Lower leg skin (tissue), 4 donors: ENCODE measurements at regions not wholly inside any gene's neighbourhood (a gene's known extent, or its start where the extent isn't known, plus 50 kb on each side); places are given as distances from the start of the nearest gene placed in this dataset.

ENCODE experiments used
- DNase-seq, 2 donors: peaks; one replicate each; pipeline ENCODE4 v3.0.0-alpha.2; 2019; ENCODE audit warnings: low spot score in 2 of 2
- H3K4me3 ChIP-seq: fragments of 200-600 bp; sonication (generic); 2 replicates; pipeline ENCODE4 v1.5.1; 2017; ENCODE audit warnings: mild to moderate bottlenecking, low read depth; ENCODE audit not compliant: poor library complexity, severe bottlenecking
- POLR2A ChIP-seq, 2 donors: fragments of 450-650 bp; IDR thresholded peaks; one replicate each; pipeline ENCODE4 v1.6.1; 2016 to 2017; ENCODE audit warnings: antibody characterized with exemption in 2 of 2, mild to moderate bottlenecking in 1 of 2, moderate library complexity in 1 of 2
- WGBS, 2 donors: methylation state at CpG; one replicate each; pipeline ENCODE4 v1.1.5; 2018; 5-methylcytosine and 5-hydroxymethylcytosine counted together
- intact Hi-C: fragments of 100-400 bp; cut with DNase I; formaldehyde crosslinking; loops from one replicate; pipeline ENCODE4 v1.15.0; 2023; ENCODE audit warnings: low total_unique reads
- TF ChIP-seq, protein P1 (sequence below), 3 donors: fragments of 450-650 bp; IDR thresholded peaks; one replicate each; pipeline ENCODE4 v1.5.1; 2016; ENCODE audit warnings: antibody characterized with exemption in 3 of 3, mild to moderate bottlenecking in 3 of 3, moderate library complexity in 2 of 3

DNA sequence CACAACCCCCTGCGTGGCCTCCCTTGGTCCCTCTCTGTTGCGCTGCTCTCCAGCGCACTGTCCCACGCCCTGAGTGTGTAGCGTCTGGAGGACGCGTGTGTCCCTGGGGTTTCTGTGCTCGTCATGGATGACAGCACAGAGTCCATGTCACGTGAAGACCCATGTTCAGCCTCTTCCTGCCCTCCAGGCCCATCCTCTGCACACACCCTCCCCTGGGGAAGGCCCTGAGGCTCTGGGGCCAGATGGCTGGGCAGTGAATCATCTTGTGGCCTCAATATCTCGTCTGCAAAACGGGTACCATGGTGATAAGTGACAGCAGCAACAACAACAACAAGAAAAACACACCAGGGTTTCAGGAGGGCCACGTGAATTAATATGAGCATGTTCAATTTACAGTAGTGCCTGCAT lies 71.5 kb upstream of the ARHGEF7 start:
- intact Hi-C loops, result no loop called here
- peak; percentile 44 to 90 for DNase-seq
- TF ChIP-seq, protein P1, sequence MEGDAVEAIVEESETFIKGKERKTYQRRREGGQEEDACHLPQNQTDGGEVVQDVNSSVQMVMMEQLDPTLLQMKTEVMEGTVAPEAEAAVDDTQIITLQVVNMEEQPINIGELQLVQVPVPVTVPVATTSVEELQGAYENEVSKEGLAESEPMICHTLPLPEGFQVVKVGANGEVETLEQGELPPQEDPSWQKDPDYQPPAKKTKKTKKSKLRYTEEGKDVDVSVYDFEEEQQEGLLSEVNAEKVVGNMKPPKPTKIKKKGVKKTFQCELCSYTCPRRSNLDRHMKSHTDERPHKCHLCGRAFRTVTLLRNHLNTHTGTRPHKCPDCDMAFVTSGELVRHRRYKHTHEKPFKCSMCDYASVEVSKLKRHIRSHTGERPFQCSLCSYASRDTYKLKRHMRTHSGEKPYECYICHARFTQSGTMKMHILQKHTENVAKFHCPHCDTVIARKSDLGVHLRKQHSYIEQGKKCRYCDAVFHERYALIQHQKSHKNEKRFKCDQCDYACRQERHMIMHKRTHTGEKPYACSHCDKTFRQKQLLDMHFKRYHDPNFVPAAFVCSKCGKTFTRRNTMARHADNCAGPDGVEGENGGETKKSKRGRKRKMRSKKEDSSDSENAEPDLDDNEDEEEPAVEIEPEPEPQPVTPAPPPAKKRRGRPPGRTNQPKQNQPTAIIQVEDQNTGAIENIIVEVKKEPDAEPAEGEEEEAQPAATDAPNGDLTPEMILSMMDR (IDR thresholded peaks at IDR 0.05), result no peak
- no peak for TF ChIP-seq POLR2A (IDR thresholded peaks at IDR 0.05)
- no peak overlapping the region for H3K4me3 ChIP-seq
- 48 to 64% methylated on average over 12 of the region's 12 CpGs for WGBS, 2 donors

DNA sequence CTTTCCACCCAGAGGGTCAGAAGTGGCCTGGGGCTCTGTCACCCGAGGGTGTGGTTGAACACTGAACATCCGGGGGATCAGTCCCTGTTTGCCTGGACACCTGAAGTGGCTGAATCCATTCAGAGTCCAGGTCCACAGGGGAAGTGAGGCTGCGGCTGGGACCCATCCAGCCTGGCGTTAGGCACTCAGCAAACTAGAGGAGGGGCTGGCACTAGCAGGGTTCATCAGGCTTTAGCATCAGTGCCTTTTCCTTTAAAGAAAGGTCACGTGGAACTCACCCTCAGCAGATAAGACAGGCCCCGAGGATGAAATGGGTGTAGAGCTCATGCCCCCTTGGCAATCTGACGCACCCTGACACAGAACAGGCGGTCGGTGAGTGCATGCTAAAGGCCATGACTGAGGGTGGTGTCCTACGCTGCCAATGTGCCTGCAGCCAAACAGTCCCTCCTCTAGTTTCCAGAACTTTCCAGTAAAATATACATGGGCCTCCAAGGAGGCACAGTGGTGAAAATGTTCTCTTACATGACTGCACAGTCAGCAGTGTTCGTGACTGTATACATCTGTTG lies 72.4 kb upstream of the ARHGEF7 start:
- intact Hi-C loops, result no loop called here
- no peak overlapping the region for H3K4me3 ChIP-seq
- no peak for TF ChIP-seq POLR2A (IDR thresholded peaks at IDR 0.05)
- TF ChIP-seq, protein P1 (IDR thresholded peaks at IDR 0.05), result no peak
- DNase-seq, result peak in 1 of 2 donors; percentile 83
- WGBS, 2 donors, result 51 to 54% methylated on average over 11 of the region's 11 CpGs

DNA sequence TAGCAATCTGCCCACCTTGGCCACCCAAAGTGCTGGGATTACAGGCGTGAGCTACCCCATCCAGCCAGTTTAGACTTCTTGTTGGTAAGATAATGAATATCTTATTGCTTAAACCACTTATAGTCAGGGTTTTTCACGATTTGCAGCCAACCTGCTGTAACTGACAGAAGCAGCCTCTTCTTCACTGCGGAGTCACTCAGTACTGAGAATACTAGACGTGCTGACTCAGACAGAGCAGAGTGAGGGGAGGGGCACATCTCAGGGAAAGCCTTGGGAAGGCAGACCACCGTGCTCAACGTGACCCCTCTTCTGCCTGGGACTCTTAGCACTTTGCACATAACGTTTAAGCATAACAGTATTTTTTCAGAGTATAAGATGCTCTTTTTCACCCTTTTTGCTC lies 74.3 kb upstream of the ARHGEF7 start:
- H3K4me3 ChIP-seq, result no peak overlapping the region
- intact Hi-C loops, result no loop called here
- WGBS, 2 donors, result 67 to 72% methylated on average over 7 of the region's 7 CpGs
- DNase-seq, result peak in 1 of 2 donors; percentile 63
- no peak for TF ChIP-seq POLR2A (IDR thresholded peaks at IDR 0.05)
- TF ChIP-seq, protein P1 (IDR thresholded peaks at IDR 0.05), result no peak

- intact Hi-C loops, result no loop called here
- TF ChIP-seq, protein P1 (IDR thresholded peaks at IDR 0.05), result no peak
- TF ChIP-seq POLR2A (IDR thresholded peaks at IDR 0.05), result no peak
Observed at GRCh38 chr13:111039735-111040134, 75.4 kb upstream of the ARHGEF7 start.

DNA sequence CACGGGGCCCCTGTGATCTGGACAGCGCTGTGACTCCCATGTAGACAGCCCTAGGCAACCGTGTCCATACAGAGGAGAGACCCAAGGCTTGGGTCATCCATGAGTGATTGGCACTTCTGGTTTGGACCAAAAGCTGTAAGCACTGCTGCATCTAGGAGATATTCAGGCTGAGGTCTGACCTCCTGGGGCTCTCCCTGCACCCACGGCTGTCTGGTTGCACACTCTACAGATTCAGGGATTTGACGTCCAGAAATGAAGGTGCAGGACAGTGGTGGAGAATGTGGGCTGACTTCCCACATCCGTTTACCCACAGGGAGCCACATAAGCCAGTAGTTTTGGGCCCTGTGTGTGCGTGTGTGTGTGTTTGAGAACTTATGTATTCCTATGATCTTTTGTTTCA lies 76.2 kb upstream of the ARHGEF7 start:
- DNase-seq, result peak in 1 of 2 donors; percentile 40
- no peak for TF ChIP-seq POLR2A (IDR thresholded peaks at IDR 0.05)
- H3K4me3 ChIP-seq, result no peak overlapping the region
- intact Hi-C loops, result no loop called here
- WGBS, 2 donors, result 75 to 77% methylated on average over 7 of the region's 7 CpGs

More at GRCh38 chr13:111039735-111040134, 75.4 kb upstream of the ARHGEF7 start:
- DNase-seq, result no peak
- no peak overlapping the region for H3K4me3 ChIP-seq
- WGBS, 2 donors, result 84 to 89% methylated on average over 5 of the region's 5 CpGs

DNA sequence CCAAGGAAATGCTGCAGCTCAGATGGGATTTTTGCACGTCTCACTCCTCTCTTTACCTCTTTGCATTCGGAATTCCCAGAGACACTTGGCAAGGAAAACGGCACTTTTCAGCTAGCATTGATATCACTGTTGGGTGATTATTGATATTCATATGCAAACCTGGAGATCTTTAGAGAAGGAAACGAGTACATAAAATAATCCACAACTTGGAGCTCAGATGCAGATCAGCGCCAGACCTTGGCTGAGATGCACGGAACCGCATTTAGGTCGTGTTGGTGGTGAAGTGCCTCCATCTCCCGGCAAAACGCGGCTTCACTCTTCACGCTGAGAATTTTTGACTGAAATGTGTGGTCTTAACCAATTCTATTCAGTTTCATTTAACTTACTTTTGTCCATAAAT lies 77.2 kb upstream of the ARHGEF7 start:
- H3K4me3 ChIP-seq, result no peak overlapping the region
- no peak for TF ChIP-seq POLR2A (IDR thresholded peaks at IDR 0.05)
- TF ChIP-seq, protein P1 (IDR thresholded peaks at IDR 0.05), result no peak
- peak in 1 of 2 donors; percentile 59 for DNase-seq
- intact Hi-C loops, result no loop called here
- 39 to 44% methylated on average over 12 of the region's 12 CpGs for WGBS, 2 donors
